H1 (cell line): ENCODE measurements at regions not wholly inside any gene's neighbourhood (a gene's known extent, or its start where the extent isn't known, plus 50 kb on each side); places are given as distances from the start of the nearest gene placed in this dataset.

ENCODE experiments used
- POLR2AphosphoS5 ChIP-seq: IDR thresholded peaks from 2 replicates; pipeline ENCODE4 v1.6.1; 2011; ENCODE audit warnings: low read depth, low read length
- TF ChIP-seq, protein P1 (sequence below): IDR thresholded peaks from 2 replicates; pipeline ENCODE4 v1.6.1; 2012; ENCODE audit warnings: inconsistent platforms

DNA sequence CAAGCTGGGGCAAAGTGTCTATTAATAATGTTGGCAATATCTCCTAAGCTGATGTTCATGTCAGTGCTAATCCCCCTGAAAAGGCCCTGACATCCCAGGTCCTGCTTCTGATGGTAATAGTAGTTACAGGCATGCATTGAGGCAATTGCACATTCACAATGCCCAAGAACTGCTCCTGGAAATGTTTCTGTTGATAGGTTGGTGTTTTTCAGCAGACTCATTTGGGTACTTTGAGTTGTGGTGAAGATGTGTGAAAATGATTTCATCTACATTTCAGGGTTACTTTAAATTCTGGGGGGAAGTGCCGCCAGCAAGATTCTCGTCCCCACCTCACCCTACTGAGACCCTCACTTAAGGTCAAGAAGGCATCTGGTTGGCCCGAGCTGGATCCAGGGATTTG is 92.9 kb downstream of the BBS10 start (continued):
- TF ChIP-seq, protein P1, sequence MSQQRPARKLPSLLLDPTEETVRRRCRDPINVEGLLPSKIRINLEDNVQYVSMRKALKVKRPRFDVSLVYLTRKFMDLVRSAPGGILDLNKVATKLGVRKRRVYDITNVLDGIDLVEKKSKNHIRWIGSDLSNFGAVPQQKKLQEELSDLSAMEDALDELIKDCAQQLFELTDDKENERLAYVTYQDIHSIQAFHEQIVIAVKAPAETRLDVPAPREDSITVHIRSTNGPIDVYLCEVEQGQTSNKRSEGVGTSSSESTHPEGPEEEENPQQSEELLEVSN, result no peak
- no peak for TF ChIP-seq POLR2AphosphoS5
